GM18868 (cell line): ENCODE measurements at regions not wholly inside any gene's neighbourhood (a gene's known extent, or its start where the extent isn't known, plus 50 kb on each side); places are given as distances from the start of the nearest gene placed in this dataset.
"Not testable (repeated sequence)": the region's sequence is repeated elsewhere in the genome, so short reads cannot be mapped to it uniquely, and the experiment has no call there.

Experiments used
- ATAC-seq: cut with Tn5 transposase; IDR thresholded peaks from one replicate; pipeline ENCODE4 v1.9.1; 2021; ENCODE audit warnings: mild to moderate bottlenecking, moderate library complexity; ENCODE audit not compliant: unreplicated experiment

- no peak for ATAC-seq
Measured at GRCh38 chr4:166153548-166153947, 280.5 kb downstream of the TLL1 start.

- no peak for ATAC-seq
Measured at GRCh38 chr4:166162327-166162726, 289.3 kb downstream of the TLL1 start.

- ATAC-seq, result peak; percentile 97
Measured at GRCh38 chr4:166165829-166166420, 292.9 kb downstream of the TLL1 start.

- ATAC-seq, result peak; percentile 53
Measured at GRCh38 chr4:166169111-166169510, 296.1 kb downstream of the TLL1 start.

DNA sequence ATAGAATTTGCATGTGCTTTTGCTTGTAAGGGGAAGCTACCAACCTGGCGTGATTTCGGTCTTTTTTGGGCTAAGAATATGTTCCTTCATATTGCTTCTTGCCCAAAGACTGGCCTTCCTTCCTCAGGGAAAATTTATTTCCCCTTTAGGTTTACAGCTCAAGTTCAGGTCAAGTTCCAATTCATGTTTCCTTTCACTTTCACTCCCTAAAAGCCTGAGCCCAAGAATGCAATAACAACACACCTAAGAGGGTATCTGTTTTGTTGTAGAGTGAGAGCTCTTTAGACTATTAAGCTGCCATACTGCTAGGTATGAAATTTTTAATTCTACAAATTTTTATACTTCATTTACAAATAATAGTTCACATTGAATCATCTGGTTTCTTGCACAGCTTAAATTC, 299.6 kb downstream of the TLL1 start:
- ATAC-seq, result no peak

DNA sequence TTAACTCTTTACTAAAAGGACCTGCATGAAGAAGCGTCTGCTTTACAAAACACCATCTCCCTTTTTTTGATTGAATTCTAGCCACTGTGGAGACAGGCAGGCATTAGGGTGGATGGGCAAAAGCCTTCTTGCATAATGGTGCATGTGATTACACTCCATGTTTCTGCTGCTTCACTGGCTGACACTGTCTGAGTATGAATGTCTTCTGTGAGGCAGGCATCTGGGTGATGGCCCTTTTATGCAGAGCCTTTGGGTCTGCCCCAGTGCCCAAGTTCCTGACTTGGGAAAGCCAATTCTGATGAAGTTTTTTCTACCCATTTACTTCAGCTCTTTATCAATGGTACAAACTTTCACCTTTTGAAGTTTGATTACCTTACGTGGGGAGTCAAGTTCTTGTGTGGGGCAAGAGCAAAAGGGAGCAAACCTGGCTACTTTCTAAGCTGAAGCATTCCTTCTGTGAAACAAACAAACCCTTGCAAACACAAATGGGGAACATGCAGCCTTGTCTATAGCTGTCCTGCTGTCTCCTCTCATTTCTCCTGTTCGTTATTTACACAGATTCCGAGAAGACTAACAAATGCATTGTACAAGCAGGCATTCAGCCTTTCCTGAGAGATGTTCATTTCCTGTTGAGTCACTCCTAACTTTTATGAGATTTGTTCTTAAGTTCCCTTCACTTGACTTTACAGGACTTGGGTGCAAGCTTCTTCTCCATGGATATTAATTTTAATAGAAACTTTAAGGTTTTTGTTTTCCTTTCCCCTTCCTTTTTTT, 301.9 kb downstream of the TLL1 start:
- no peak for ATAC-seq

- no peak for ATAC-seq
Measured at GRCh38 chr4:166182145-166182544, 309.1 kb downstream of the TLL1 start.

- ATAC-seq, result no peak
Measured at GRCh38 chr4:166195101-166195500, 322.1 kb downstream of the TLL1 start.

GRCh38 chr4:166197166-166197565, 324.1 kb downstream of the TLL1 start:
- no peak for ATAC-seq

DNA sequence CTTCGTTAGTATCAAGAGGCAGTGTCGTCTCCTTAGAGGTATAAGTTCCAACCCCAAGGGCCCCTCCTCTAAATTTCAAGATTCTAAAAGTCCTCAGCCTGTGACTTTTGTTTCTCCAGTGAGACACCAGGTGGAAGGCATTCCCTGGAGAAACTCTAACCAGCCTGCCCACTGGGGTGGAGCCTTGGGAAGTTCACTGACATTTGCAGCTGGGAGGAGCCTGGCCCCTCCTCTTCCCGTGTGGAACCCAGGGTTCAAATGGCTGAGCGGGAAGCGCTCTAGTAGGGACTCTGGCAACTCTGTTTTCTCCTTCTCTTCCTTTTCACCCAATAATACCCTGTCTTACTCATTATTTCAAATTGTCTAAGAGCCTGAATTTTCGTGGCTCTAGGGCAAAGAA, 325.0 kb downstream of the TLL1 start:
- ATAC-seq, result no peak

GRCh38 chr4:166198516-166199310, 325.7 kb downstream of the TLL1 start:
- ATAC-seq, result no peak

DNA sequence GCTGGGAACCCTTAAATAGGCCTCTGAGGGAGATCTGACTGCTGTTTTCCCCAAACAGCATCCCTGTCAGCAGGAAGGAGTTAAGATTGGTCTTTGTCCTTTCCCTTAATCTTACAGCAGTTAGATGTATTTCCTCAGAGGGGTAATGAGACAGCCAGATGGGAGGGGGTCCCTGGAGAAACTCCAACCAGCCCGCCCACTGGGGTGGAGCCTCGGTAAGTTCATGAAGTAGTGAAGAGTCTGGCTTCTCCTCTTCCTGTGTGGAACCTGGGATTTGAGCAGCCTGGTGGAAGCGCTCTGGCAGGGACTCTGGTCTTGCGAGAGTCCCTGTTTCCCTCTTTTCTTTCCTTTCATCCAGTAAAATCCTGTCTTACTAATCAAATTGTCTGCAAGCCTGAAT, 330.0 kb downstream of the TLL1 start:
- ATAC-seq, result no peak

GRCh38 chr4:166212326-166212725, 339.3 kb downstream of the TLL1 start:
- ATAC-seq, result not testable (repeated sequence)

DNA sequence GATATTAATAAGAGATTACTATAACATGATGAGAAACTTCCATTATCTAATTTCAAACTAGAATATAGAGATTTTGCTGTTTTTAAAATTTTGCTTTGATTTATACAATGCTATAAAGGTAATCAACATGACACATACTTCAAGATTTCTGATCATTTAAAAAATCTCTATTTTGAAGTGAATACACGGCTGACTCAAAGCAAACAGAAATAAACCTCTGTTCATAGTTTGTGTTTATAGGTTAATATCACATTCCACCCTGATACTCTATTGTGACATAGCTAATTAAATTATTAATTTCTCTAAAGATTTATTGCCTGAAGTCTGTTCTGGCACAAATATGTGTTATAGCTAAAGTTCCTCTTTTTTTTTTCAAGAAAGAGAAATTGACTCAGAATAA, 349.2 kb downstream of the TLL1 start:
- ATAC-seq, result no peak

DNA sequence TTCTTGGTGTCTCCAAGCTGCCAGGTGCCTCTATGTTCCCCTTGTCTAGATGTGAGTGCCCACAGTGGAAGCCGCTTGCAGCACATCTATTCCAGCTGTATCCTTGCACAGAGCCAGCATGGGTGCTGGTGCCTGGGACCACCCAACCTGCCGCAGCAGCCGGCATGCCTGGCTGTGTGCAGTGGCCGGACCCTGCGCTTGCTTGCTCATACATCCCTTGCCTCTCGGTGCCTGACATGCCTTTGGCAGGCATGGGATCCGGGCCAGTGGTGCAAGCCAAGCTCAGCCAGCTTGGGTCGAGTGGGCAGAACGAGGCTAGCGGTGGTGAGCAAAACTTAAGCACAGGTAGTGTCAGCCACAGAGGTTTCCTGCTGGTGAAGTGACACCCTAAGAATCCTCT, 355.1 kb downstream of the TLL1 start:
- ATAC-seq, result no peak

- ATAC-seq, result no peak
Measured at GRCh38 chr4:166229799-166230198, 356.8 kb downstream of the TLL1 start.

DNA sequence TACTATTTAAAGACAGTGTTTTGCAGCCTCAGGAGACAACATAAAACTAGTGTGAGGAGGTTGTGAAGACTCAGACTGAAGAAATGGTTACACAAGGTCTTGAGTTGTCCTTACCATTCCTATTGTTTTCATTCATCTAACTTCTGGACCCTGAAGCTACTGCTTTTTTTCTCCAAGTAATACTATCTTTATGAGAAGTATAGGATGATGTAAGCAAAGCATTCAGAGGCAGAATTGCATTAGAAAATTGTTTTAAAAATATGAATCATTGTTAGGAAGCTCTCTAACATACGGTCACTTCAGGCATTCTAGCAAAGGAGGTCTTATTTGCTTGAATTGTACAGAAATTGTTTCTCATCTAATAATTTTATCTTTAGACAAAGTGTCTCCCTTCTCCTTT, 357.8 kb downstream of the TLL1 start:
- no peak for ATAC-seq

GRCh38 chr4:166239354-166239753, 366.3 kb downstream of the TLL1 start:
- no peak for ATAC-seq

GRCh38 chr4:166252487-166253402, 379.7 kb downstream of the TLL1 start:
- peak; percentile 52 for ATAC-seq

DNA sequence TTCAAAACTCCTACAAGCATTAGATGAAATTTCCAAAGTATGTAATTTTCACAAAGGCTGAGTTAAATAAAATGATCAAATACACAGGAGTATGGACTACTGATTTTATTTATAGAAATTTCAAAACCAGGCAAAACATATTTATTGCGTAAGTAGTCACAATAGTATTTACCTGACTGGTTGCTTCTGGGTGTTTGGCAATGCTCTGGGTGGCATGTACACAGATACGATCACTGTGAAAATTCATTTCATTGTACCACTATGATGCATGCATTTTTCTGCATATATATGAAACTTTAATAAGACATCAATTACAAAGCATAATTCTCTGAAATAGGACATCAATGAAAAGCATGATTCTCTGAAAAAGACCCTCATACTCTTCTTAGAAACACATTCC, 384.2 kb downstream of the TLL1 start:
- ATAC-seq, result no peak

GRCh38 chr4:166257891-166258290, 384.9 kb downstream of the TLL1 start:
- no peak for ATAC-seq
